ENCODE measurements at regions not wholly inside any gene's neighbourhood (a gene's known extent, or its start where the extent isn't known, plus 50 kb on each side); places are given as distances from the start of the nearest gene placed in this dataset.

DNA sequence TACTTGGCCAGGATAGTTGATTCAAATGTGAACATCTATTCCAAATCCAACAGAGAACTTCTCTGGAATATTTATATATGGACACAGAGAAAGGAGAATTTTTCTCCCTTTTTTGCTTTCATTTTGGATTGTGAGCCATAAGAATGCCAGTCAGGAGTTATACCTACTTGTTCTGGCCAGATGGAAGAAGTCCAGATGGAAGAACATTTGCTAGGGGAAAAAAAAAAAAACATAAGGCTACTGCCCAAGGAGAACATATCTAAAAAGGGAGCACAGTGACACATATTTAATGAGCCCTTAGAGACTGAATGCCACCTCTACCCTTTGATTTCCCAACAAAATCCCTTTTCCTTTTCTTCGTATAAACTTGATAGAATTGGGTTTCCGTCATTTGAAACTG is 61.7 kb upstream of the PPP2R2B start:
- DNase-seq (ENCODE audit: low spot score) = peak; percentile 56

DNA sequence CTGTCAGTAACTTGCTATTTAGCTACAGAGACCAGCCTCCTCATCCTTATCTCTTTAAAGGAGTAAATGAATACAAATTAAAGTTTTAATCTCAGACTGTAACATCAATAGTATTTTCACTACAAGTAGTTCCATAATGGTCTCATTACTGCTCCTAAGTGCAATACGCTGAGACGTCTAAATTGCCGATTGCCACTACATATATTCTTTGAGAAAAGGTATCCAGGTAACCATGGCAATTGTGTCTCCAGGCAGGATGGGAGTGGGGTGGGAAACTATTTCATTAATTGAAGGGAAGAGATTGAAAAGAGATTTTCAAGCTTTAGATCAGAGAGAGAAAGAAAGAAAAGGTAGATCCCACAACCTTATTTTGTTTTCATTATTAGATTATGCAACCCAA is 65.5 kb upstream of the PPP2R2B start:
- DNase-seq (ENCODE audit: low spot score) = no peak

DNA sequence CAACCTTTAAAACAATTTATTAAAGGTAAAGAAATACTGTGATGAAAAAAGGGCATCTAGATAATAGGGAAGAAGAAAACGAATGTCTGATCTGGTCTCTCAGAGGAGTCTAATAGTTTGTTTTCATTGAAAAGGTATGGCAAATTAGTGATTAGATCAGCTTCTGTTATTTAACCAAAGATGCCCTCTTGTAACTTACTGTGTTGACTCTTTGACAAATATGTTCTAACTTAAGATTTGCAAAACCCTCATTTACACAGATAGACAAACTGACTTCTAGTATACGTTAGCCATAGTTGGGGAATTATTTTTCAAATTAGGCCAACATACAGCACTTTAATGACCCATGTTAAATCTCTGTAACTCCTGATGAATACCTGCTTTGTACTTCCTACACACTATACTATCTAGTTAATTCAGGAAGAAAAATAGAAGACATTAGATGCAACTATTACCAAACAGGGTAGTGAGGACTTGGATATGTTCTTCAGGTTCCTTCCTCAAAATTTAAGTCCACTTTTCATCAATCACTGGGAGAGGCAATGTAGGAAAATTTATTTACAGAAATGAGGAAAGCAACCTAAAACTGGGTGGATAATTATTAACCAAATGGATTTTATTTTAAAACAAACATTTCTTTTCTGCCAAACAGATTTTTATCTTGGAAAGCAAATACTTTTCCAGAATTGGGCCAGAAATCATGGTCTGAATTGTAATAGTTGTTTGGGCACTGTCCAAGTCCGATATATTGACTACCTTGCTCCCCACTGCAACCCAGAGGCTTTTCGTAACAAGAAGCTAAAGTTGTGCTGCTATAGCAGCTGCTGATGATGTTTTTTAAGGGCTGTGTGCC is 66.4 kb upstream of the PPP2R2B start:
- DNase-seq (ENCODE audit: low spot score) = no peak

DNA sequence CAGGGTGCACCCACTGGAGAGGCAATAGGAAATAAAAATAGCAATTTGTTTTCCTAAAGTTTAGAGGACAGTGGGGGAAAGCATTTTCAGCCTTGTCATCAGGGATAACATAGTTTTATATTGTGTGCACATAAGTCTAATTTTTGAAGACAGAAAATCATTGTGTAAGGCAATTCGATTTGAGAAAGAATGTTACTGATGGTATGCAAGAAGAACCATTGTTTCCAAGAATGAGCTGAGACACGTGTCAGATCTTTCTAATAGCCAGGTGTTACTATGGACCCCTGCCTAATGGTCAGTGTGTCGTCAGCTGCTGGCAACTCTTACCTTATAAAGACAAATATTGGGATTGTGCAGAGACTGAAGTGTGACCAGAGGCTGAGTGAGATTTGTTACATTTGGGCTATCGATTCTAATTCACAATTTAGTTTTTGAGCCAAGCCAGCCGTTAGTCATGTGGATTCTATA is 67.1 kb upstream of the PPP2R2B start:
- DNase-seq (ENCODE audit: low spot score) = no peak

DNA sequence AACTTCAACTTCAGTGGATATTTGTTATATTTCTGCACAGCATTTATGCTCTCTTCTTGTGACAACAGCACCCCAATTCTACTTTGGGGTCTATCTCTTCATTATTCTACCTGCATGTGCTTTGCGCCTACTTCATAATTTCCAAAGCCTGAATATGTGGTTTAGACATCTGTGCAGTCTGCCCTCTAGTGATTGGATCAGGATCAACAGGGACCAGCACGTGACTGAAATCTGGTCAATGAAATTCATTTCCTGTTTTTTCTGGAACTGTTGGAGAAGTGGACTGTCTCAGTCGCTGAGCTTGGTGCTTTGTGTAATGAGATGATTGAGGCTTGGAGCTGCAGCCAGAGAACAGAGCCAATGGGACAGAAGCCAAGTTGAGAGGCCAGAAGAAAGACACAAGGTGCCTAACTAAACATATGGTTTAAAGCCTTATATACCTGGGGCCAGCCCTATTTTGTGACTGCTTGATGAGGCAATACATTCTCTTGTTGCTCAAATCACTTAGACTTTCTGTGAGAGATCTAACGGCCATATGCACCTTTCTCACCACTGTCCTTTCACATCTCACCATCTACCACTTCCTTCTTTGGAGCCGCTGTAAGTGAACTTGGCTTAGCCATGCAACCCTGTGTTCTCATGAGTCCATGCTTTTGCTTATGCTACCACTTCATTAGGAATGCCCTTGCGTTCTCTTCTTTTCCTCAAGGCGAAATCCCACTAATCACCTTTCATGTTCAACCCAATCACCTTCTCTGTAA is 68.8 kb upstream of the PPP2R2B start:
- no peak for DNase-seq (ENCODE audit: low spot score)

DNA sequence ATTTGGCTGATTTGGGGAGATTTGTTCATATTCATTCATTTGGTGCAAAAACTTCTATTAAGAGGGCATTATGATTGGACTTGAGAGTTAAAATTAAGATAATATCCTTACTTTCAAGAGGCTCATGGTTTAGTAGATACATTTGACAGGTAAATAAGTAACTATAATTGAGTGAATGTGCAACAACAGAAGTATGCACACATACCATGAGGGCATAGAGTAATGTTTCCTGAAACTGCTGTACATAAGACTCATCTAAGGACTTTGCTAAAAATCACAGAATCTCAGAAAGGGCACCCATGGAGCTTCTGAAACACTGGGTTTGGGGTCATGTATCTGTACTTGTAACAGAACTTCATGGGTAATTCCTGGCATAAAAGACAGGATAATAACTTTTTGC is 70.1 kb upstream of the PPP2R2B start:
- DNase-seq (ENCODE audit: low spot score) = no peak

DNA sequence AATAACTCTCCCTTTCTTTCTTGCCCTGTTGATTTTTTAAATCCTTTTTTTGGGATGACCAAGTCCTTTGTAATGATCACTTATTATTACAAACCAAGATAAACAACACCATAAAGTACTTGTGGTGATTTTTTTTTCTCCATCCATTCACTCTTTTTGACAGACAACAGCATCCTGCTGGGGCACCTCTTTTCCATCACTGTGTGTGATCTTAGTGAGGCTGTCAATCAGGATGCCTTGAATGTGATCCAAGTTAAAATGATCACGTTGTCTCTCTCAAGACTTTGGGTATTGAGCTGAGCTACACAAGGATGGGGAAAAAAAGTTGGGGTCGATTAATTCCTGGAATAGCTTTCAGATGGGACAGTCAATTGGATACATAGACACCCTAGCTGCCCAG is 73.6 kb upstream of the PPP2R2B start:
- DNase-seq (ENCODE audit: low spot score) = no peak

DNA sequence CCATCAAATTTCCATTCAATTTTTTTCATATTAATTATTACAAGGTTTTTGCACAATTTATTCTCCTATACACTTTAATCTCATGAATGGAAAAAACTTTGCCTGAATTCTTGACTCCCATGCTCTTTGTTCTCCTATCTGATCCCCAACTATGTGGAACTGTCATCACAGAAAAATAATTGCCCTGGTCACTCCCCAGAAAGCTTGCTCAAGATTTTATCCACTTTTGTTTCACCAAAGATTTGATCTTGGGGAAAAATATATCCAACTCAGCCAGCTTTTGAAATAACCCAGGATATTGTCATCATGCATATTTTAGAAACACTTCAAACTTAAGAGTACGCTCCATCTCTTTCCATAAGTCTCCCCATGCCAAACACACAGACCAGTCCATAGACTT is 77.7 kb upstream of the PPP2R2B start:
- DNase-seq (ENCODE audit: low spot score) = no peak

DNA sequence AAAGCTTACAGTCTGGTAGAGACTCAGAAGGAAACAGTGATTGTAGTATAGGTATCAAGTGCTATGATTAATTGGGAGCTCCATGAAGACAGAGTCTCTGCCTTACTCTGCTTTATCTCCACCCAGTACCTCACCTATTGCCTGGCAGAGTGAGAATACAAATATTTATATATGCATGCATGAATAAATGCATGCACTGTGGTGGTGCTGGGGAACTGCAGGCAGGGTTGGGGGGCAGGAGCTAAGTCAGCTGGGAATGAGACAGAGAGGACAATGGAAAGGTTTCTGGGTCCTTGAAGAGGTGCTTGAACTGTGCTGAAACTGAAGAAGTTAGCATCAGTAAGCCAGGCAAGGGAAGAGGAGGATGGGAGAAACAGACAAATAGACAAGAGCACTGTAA is 80.8 kb upstream of the PPP2R2B start:
- no peak for DNase-seq (ENCODE audit: low spot score)

DNA sequence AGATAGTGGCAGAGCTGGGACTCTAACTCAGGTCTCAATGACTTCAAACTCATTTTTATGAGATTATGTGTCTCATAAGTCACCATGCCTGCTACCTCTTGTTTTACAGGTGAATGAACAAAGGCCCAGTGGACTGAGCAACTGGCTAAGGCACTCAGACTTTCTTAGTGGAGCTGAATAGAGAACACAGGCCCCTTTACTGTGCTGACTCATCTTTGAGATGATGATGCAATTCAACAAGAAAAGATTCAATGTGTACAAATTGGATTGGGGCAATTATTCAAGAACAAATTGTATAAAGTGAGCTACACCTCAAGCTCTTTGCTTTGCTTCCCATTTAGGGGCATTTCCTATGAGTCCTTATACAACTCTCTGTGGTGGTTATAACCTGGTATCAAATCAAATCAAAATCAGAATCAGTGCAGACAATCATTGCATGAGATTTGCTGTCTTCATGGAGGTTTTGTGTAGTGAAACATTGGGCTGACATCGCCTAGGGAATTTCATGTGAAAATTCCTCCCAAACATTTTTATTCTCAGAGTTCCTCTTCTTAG is 84.3 kb upstream of the PPP2R2B start:
- DNase-seq (ENCODE audit: low spot score) = no peak

DNA sequence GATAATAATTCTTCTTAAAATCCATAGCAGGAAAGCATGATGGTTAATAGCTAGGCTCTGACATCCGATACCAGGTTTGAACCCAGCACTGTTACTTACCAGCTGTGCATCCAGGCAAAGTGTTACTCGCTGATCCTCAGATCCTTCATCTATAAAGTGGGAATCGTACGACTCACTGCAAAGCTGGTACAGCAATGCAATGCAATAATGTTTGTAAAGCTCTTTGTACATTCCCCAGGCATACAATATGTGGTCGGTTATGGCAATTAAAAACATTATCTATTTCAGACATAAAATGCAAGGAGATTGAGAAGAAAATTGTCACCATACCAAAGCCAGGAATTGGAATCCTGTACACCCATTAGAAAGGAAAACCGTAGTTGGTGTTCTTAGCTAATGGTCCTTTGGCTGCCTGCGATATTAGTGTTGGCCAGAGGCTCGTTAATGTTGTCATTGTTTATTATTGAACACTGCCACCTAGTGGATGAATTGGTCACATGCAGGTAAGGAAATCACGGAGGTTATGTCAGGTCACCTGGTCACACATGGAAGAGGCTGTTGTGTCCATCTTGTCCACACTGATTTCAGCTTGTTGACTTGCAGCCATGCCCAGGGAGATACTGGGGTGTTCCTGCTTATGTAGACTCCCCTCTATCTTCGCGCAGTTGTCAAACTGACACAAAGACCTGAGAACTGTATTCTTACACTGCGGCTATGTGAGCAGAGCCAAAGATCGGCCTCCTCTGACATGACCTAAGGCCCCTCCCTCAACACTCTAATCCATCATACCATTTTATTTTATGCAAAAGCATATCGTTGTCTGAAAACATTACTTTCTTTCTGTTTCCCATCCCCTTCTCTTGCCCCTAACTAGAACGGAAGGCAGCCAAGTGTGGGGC is 87.5 kb upstream of the PPP2R2B start:
- DNase-seq (ENCODE audit: low spot score) = peak; percentile 85

DNA sequence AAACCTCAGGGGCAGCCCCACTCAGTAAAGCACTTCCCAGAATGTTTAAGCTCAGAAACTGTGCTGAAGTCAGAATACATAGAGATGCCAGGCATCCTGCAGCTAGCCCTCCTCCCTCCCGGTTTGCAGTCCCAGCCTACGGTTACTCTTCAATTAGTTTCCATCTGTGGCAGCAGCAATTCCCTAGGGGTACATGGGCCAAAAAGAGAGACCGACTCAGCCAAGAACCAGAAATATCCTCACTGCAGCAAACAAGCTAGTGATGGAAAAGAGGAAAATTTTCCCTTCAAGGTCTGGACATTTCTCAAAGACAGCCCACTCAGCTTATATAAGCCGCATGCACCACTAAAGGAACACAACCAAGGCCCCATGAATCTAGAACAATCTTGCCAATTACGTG is 89.1 kb upstream of the PPP2R2B start:
- DNase-seq (ENCODE audit: low spot score) = peak; percentile 20

DNA sequence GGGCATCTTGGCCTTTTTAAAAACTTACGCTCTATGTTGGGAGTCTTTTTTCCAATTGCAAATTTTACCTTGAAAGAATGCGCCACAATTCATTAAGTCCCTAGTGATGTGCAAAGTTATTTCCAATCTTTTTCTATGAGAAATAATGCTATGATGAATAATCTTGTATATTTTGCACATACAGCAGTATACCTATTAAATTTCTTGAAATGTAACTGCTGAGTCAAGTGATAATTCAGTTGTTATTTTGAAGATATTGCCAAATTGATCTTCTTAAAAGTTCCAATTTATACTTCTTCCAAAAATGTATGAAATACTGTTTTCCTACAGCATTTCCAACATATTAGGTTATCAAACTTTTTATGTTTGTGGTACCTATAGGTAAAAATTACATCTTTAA is 92.8 kb upstream of the PPP2R2B start:
- no peak for DNase-seq (ENCODE audit: low spot score)

DNA sequence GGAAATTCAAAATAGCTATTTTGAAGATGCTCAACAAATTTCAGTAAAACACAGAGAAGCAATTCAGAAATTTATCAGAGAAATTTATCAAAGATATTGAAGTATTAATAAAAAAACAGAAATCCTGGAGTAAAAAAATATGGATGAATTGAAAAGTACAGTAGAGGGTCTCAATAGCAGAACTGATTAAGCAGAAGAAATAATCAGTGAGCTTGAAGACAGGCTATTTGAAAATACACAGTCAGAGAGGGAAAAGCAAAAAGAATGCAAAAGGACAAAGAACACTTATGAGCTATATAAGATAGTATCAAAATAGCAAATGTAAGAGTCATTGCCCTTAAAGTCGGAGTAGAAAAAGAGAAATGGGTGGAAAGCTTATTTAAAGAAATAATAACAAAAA is 107.9 kb upstream of the PPP2R2B start:
- DNase-seq (ENCODE audit: low spot score) = no peak

DNA sequence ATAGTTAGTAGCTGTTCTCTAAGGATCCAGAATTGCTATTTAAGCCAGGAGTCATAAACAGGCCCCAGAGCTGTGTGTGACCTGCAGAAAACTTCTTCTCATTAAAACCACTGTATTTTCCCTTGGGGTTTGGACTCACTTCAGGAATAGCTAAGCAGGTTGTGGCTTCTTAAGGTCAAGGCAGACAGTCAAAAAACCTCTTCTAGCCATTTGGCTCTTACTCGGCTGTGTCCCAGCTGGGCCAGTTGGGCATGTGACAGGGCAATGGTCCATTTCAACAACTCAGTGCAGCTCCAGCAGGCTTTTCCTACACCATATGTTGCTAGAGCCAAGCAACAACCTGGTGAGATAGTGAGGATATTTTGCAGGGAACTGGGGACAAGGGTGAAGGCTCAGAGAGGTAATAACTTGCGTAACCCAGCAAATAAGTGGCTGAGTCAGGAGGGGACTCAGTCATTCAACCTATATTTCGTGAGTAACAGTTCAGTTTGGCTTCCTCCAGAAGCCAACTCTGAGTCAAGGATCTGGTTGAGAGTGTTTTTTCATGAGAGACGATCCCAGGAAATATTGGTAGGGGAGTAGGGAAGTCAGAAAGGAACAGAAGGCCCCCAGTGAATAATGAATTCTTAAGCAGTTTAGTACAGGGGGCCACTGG is 115.4 kb upstream of the PPP2R2B start:
- DNase-seq (ENCODE audit: low spot score) = peak; percentile 85

DNA sequence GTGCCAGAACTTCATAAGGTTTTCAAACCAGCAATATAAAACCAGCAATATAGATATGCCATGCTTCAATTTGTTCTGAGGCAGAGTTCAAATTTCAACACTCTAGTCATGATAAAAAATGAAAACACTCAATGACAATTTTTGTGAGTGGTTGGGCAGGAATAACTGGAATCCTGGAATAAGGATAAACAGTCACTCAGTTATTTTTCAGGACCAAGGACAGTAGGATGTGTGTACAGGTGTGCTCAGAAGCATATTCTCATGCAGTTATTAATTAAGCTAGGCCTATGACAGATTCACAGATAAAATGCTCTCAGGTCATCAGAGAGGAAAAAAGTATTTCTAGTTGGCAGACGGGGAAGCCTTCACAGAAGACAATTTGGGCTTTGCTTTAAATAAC is 117.3 kb upstream of the PPP2R2B start:
- DNase-seq (ENCODE audit: low spot score) = no peak

DNA sequence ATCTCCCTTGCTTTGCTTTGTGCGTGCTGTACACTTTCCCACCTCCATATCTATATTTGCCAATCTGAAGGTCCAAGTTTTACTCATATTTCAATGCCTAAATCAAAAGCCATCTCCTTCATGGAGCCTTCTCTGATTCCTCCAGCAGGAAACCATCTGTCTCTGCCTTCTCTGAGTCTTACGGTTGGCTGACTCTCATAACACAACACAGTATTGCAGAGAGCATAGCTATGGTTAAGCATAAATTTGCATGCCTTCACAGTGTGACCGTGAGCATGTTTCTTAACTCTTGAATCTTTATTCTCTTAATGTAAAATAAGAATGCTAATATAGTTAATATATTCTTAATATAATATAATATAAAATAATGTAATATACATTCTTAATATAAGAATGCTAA is 136.8 kb upstream of the PPP2R2B start:
- no peak for DNase-seq (ENCODE audit: low spot score)

DNA sequence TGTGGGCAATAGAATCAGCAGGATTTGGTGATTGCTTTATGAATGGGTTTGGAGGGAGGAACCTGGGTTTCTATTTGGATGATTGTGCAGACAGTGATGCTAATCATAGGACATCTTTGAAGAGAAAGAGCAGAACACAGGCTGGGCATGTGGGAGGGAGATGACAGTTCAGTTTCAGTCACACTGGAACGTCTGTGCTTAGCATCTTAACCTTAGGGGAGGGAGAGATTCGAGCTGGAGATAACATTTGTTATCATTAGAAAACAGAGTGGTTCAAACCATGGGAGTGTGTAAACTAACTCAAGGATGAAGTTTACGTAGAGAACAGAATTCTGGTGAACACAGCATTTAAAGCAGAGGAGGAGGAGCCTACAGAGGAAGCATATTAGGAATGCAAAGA is 138.6 kb upstream of the PPP2R2B start:
- no peak for DNase-seq (ENCODE audit: low spot score)

DNA sequence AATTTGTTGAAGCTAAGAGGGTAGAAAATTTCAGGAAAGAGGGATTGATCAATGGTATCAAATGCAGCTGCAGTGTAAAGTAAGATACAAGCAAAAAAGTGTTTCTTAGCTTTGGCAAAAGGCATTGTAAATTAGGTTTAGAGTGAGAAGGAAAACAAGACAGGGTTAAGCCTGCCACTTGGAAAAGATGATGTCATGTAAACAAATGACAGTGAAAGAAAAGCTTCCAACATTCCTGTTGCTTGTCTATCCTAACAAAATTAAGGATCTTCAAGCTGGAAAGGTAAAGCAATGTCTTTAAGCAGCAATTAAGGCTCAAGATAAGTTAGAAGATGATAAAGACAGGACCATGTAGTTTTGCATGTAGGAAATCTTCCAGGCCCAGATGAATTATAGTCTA is 139.1 kb upstream of the PPP2R2B start:
- DNase-seq (ENCODE audit: low spot score) = no peak

DNA sequence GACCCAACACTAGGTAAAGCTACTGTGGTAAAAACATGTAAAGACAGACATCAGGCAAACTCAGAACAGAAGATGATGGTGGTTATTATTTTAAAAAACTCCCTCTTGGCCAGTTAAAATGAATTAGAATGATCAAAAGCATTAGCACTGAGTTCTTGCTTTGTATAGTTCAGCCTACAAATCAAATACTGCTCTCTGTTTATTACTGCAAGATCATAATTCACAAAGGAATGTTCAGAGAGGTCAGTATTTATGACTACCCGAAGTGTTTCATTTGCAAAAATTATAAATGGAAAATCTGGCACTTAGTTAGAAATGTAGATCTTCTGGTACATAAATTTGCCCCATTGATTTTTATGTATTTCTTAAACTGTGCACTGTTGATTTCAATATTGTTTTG is 140.3 kb upstream of the PPP2R2B start:
- DNase-seq (ENCODE audit: low spot score) = no peak

DNA sequence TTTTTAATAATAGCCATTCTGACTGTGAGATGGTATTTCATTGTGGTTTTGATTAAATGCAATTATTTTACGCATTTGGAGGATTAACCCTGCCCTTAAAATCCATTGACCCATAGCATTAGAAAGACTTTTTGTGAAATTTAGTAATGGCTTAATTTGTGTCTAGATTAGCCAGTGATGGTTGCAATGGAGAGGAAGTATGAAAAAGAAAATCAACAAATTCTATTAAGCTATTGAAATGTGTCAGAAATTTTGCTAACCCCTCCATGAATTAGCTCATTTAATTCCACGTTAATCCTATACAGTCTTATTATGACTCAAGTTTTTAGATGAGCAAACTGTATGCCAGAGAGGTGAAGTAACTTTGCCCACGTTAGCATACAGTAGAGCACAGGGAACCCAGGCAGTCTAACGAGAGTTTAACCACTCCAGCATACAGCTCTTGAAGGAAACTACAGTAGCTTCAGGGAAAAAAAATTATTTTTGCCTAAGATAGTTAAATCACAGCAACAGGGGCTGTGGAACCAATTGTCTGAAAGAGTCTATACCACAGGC is 158.2 kb upstream of the PPP2R2B start:
- no peak for DNase-seq (ENCODE audit: low spot score)

All from cerebellar cortex (tissue), 1 donor.